Stomach (tissue), 8 donors: ENCODE measurements at regions not wholly inside any gene's neighbourhood (a gene's known extent, or its start where the extent isn't known, plus 50 kb on each side); places are given as distances from the start of the nearest gene placed in this dataset.

Experiments
- DNase-seq, 2 donors: peaks; one replicate each; pipeline versions ENCODE4 v3.0.0 to v3.0.0-alpha.2; 2013 to 2019
- H3K27ac ChIP-seq, 5 donors: fragments of 200-600 bp in 4 of 5; sonication (generic) in 4 of 5; one replicate each; pipeline ENCODE4 v1.5.1; 2013 to 2019; ENCODE audit warnings: mild to moderate bottlenecking in 1 of 5, moderate library complexity in 1 of 5
- H3K27me3 ChIP-seq, 3 donors: fragments of 200-600 bp; sonication (generic); one replicate each; pipeline ENCODE4 v1.5.1; 2017 to 2019; ENCODE audit warnings: mixed run types in 1 of 3
- H3K36me3 ChIP-seq, 4 donors: fragments of 200-600 bp; sonication (generic); 1 replicate in 3 of 4; 2 replicates in 1 of 4; pipeline ENCODE4 v1.5.1; 2016 to 2019
- H3K4me1 ChIP-seq, 4 donors: fragments of 200-600 bp; sonication (generic); one replicate each; pipeline ENCODE4 v1.5.1; 2016 to 2019
- H3K4me3 ChIP-seq, 4 donors: fragments of 200-600 bp; sonication (generic) in 3 of 4; one replicate each; pipeline ENCODE4 v1.5.1; 2016 to 2019; ENCODE audit warnings: mild to moderate bottlenecking in 1 of 4
- H3K9me3 ChIP-seq, 4 donors: fragments of 200-600 bp; sonication (generic); one replicate each; pipeline ENCODE4 v1.5.1; 2016 to 2019
- CTCF ChIP-seq, 7 experiments: fragments of 450-650 bp in 4 of 7; fragments of 200-600 bp in 3 of 7; sonication (generic) in 3 of 7; IDR thresholded peaks; one replicate each; pipeline ENCODE4 v1.5.1; 2016 to 2019; ENCODE audit warnings: antibody characterized with exemption in 7 of 7, control low read depth in 2 of 7, mild to moderate bottlenecking in 1 of 7
- EP300 ChIP-seq: sonication (generic); formaldehyde crosslinking; IDR thresholded peaks from one replicate; pipeline ENCODE4 v1.6.1; 2017; ENCODE audit warnings: antibody characterized with exemption
- POLR2A ChIP-seq, 4 donors: fragments of 450-650 bp; IDR thresholded peaks; one replicate each; pipeline ENCODE4 v1.6.1; 2016; ENCODE audit warnings: antibody characterized with exemption in 4 of 4, control low read depth in 2 of 4, mild to moderate bottlenecking in 1 of 4, moderate library complexity in 1 of 4
- POLR2AphosphoS5 ChIP-seq, 3 donors: sonication (generic); formaldehyde crosslinking; IDR thresholded peaks; one replicate each; pipeline ENCODE4 v1.6.1; 2016; ENCODE audit warnings: antibody characterized with exemption in 3 of 3
- WGBS, 5 donors: extraction: QIAGEN DNeasy Blood & Tissue Kit in 3 of 5; methylation state at CpG; one replicate each; pipeline versions ENCODE4 v1.1.5 to v1.1.7; 2013 to 2018; 5-methylcytosine and 5-hydroxymethylcytosine counted together
- intact Hi-C: fragments of 100-400 bp; cut with DNase I; formaldehyde crosslinking; loops from one replicate; pipeline ENCODE4 v1.15.1; 2023; ENCODE audit warnings: low total_unique reads
- donor health status: healthy with polysubstance abuse.
- donor health status: Bipolar disorder and iron deficiency.
- donor health status: healthy.

- H3K27ac ChIP-seq = peak overlapping the region in 4 of 5 donors; percentile 5 to 52 (median 46)
- no peaks in the 10 kb centered on the region for H3K9me3 ChIP-seq
- TF ChIP-seq POLR2A (IDR thresholded peaks at IDR 0.05) (no peak), EP300 (no peak), POLR2AphosphoS5 (IDR thresholded peaks at IDR 0.05) (no peak)
- no peak for DNase-seq
- H3K36me3 ChIP-seq = no peaks in the 10 kb centered on the region
- intact Hi-C loops = no loop called here
- H3K4me1 ChIP-seq = peaks cover 9 to 46% (median 22%) of the 10 kb centered on the region in 4 donors
- H3K27me3 ChIP-seq = no peaks in the 10 kb centered on the region
- H3K4me3 ChIP-seq = no peak overlapping the region
- 48 to 72% (median 62%) methylated on average over 1 of the region's 1 CpG for WGBS, 5 donors
Measured at GRCh38 chr10:78335371-78335690, 301.7 kb downstream of the RPS24 start.

- DNase-seq = no peak
- intact Hi-C loops = no loop called here
- H3K4me3 ChIP-seq = no peak overlapping the region
- H3K4me1 ChIP-seq = peaks cover 9 to 46% (median 22%) of the 10 kb centered on the region in 4 donors
- no peaks in the 10 kb centered on the region for H3K27me3 ChIP-seq
- no peaks in the 10 kb centered on the region for H3K36me3 ChIP-seq
- H3K9me3 ChIP-seq = no peaks in the 10 kb centered on the region
- TF ChIP-seq CTCF (IDR thresholded peaks at IDR 0.05) (no peak), POLR2AphosphoS5 (IDR thresholded peaks at IDR 0.05) (no peak), POLR2A (IDR thresholded peaks at IDR 0.05) (no peak), EP300 (peak; percentile 66)
- H3K27ac ChIP-seq = peak overlapping the region in 4 of 5 donors; percentile 5 to 52 (median 46)
- WGBS, 5 donors = 36 to 62% (median 49%) methylated on average over 5 of the region's 5 CpGs
Measured at GRCh38 chr10:78335691-78336401, 302.2 kb downstream of the RPS24 start.

GRCh38 chr10:78336402-78336791 lies 302.7 kb downstream of the RPS24 start:
- Histone ChIP-seq H3K27me3 (no peaks in the 10 kb centered on the region), H3K36me3 (no peaks in the 10 kb centered on the region), H3K27ac (peak overlapping the region in 4 of 5 donors; percentile 5 to 52 (median 46)), H3K4me1 (peaks cover 9 to 43% (median 20%) of the 10 kb centered on the region in 4 donors), H3K4me3 (no peak overlapping the region), H3K9me3 (no peaks in the 10 kb centered on the region)
- intact Hi-C loops = no loop called here
- no peak for TF ChIP-seq EP300
- no peak for TF ChIP-seq POLR2AphosphoS5 (IDR thresholded peaks at IDR 0.05)
- TF ChIP-seq CTCF (IDR thresholded peaks at IDR 0.05) = no peak
- no peak for TF ChIP-seq POLR2A (IDR thresholded peaks at IDR 0.05)
- WGBS, 5 donors = 50 to 85% (median 69%) methylated on average over 2 of the region's 2 CpGs
- DNase-seq = peak in 1 of 2 donors; percentile 10

- H3K36me3 ChIP-seq = no peaks in the 10 kb centered on the region
- no peaks in the 10 kb centered on the region for H3K27me3 ChIP-seq
- 58 to 82% (median 69%) methylated on average over 2 to 4 of the region's 4 CpGs for WGBS, 5 donors
- TF ChIP-seq POLR2AphosphoS5 (IDR thresholded peaks at IDR 0.05) (no peak), EP300 (no peak), CTCF (IDR thresholded peaks at IDR 0.05) (no peak), POLR2A (IDR thresholded peaks at IDR 0.05) (no peak)
- DNase-seq = peak in 1 of 2 donors; percentile 23
- no peak overlapping the region for H3K4me3 ChIP-seq
- intact Hi-C loops = no loop called here
- H3K9me3 ChIP-seq = no peaks in the 10 kb centered on the region
- H3K4me1 ChIP-seq = peaks cover 9 to 38% (median 17%) of the 10 kb centered on the region in 4 donors
- peak overlapping the region in 3 of 5 donors; percentile 12 to 49 (median 44) for H3K27ac ChIP-seq
Measured at GRCh38 chr10:78337016-78337415, 303.4 kb downstream of the RPS24 start.
